Cardiac muscle cell (in vitro differentiated cells and primary cell): ENCODE measurements at regions not wholly inside any gene's neighbourhood (a gene's known extent, or its start where the extent isn't known, plus 50 kb on each side); places are given as distances from the start of the nearest gene placed in this dataset.

Experiments
- DNase-seq, 2 donors: peaks; one replicate each; pipeline versions ENCODE4 v3.0.0 to v3.0.0-alpha.2; 2010 to 2017; ENCODE audit warnings: low read depth in 1 of 2, low spot score in 1 of 2
- H3K27ac ChIP-seq: fragments of 200-600 bp; sonication (generic); 2 replicates; pipeline ENCODE4 v1.5.1; 2016
- H3K27me3 ChIP-seq: fragments of 200-600 bp; sonication (generic); 2 replicates; pipeline ENCODE4 v1.6.0; 2016; ENCODE audit warnings: control low read depth
- H3K36me3 ChIP-seq: fragments of 200-600 bp; sonication (generic); 2 replicates; pipeline ENCODE4 v1.5.1; 2016; ENCODE audit warnings: control low read depth
- H3K4me1 ChIP-seq: fragments of 200-600 bp; sonication (generic); 2 replicates; pipeline ENCODE4 v1.8.1; 2017; ENCODE audit warnings: low read depth, mild to moderate bottlenecking, mixed run types
- H3K4me3 ChIP-seq: fragments of 200-600 bp; sonication (generic); 2 replicates; pipeline ENCODE4 v1.5.1; 2016; ENCODE audit warnings: mild to moderate bottlenecking
- H3K9me3 ChIP-seq: fragments of 200-600 bp; sonication (generic); 2 replicates; pipeline ENCODE4 v1.5.1; 2017; ENCODE audit warnings: low read depth, mild to moderate bottlenecking, control low read depth
- TF ChIP-seq, protein P1 (sequence below): IDR thresholded peaks from 2 replicates; pipeline ENCODE4 v1.5.1; 2012; ENCODE audit warnings: low read depth, mild to moderate bottlenecking, low read length

DNA sequence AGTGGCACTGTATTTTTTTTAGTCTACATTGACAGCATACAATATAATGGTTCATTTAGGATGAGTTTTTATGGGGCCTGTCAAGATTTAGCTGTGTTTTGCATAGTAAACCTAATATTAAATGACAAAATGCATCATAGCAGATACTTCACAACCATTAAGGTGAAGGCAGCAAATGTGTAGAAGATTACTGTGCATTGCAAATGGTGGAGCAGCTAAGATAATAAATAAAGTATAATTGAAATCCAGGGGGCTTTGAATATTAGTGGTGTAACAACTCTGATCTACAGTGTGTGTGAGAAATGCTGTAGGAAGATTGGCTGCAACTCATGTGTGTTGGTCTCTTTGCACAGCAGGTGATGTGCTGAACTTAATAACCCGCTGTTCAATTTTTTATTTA, 801.9 kb upstream of the CITED2 start:
- H3K27me3 ChIP-seq = no peaks in the 10 kb centered on the region
- TF ChIP-seq, protein P1, sequence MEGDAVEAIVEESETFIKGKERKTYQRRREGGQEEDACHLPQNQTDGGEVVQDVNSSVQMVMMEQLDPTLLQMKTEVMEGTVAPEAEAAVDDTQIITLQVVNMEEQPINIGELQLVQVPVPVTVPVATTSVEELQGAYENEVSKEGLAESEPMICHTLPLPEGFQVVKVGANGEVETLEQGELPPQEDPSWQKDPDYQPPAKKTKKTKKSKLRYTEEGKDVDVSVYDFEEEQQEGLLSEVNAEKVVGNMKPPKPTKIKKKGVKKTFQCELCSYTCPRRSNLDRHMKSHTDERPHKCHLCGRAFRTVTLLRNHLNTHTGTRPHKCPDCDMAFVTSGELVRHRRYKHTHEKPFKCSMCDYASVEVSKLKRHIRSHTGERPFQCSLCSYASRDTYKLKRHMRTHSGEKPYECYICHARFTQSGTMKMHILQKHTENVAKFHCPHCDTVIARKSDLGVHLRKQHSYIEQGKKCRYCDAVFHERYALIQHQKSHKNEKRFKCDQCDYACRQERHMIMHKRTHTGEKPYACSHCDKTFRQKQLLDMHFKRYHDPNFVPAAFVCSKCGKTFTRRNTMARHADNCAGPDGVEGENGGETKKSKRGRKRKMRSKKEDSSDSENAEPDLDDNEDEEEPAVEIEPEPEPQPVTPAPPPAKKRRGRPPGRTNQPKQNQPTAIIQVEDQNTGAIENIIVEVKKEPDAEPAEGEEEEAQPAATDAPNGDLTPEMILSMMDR = no peak
- DNase-seq = no peak

DNA sequence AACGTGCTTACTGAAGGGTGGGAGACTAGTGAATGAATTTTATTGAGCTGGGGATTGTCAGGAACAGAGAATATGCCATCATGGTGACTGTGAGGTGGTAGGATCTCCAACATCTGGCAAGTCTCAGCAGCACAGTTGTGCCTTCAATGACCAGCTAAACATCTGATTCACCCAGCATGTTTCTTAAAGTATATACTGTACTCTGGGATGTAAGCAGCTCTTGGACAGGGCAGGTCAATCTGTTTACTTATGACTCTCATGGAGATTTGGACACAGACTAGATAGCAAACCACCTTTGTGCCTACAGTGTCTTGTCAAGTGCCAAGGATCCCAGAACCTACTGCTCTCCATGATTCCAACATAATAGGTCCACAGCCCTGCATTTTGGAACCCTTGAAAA, 801.0 kb upstream of the CITED2 start:
- TF ChIP-seq, protein P1 = no peak
- DNase-seq = no peak
- no peaks in the 10 kb centered on the region for H3K27me3 ChIP-seq
- no peaks in the 10 kb centered on the region for H3K9me3 ChIP-seq
- H3K4me1 ChIP-seq = no peaks in the 10 kb centered on the region
- H3K4me3 ChIP-seq = no peak overlapping the region
- H3K36me3 ChIP-seq = no peaks in the 10 kb centered on the region
- no peak overlapping the region for H3K27ac ChIP-seq

More for the DNA sequence above, 801.9 kb upstream of the CITED2 start:
- H3K4me1 ChIP-seq = no peaks in the 10 kb centered on the region
- no peaks in the 10 kb centered on the region for H3K9me3 ChIP-seq
- no peak overlapping the region for H3K27ac ChIP-seq
- no peaks in the 10 kb centered on the region for H3K36me3 ChIP-seq
- H3K4me3 ChIP-seq = no peak overlapping the region

DNA sequence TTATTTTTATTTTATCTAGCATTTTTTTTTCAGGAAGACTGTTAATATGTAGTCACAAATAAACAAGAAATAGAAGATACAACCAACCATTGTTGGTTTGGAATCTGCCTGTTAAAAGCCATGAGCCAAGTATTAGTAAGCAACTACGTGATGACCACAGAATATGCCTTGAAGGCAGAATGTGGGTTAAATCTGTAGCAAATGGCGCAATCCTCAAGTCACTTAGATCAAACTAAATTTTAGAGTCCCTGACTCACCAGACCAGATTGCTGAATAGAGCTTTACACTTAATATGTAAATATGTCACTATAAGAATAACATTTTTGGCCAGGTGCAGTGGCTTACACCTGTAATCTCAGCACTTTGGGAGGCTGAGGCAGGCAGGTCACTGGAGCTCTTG, 800.1 kb upstream of the CITED2 start:
- no peak overlapping the region for H3K27ac ChIP-seq
- no peaks in the 10 kb centered on the region for H3K4me1 ChIP-seq
- no peak overlapping the region for H3K4me3 ChIP-seq
- H3K36me3 ChIP-seq = no peaks in the 10 kb centered on the region
- TF ChIP-seq, protein P1 = no peak
- no peaks in the 10 kb centered on the region for H3K9me3 ChIP-seq
- peak in 1 of 2 donors; percentile 91 for DNase-seq
- H3K27me3 ChIP-seq = no peaks in the 10 kb centered on the region

DNA sequence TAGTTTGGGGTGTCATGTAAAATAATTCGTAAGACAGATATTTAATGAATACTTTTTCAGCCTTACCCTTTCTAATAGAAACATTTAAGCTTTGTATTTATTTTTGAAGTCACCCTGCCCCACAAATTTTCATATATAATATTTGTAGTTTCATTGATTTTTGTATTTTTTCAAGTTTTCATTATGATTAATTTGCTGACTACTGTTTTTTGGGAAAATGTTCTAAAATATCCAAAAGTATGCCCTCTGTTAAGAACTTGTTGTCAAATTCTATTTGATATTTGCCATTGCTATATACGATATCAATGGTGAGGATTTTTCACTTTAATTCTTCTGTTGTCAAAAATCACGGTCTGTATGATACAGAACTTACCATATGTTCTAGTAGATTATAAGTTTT, 793.9 kb upstream of the CITED2 start:
- no peak for DNase-seq
- Histone ChIP-seq H3K4me1 (no peaks in the 10 kb centered on the region), H3K27ac (no peak overlapping the region), H3K4me3 (no peak overlapping the region), H3K36me3 (no peaks in the 10 kb centered on the region), H3K27me3 (no peaks in the 10 kb centered on the region), H3K9me3 (no peaks in the 10 kb centered on the region)
- TF ChIP-seq, protein P1 = no peak

DNA sequence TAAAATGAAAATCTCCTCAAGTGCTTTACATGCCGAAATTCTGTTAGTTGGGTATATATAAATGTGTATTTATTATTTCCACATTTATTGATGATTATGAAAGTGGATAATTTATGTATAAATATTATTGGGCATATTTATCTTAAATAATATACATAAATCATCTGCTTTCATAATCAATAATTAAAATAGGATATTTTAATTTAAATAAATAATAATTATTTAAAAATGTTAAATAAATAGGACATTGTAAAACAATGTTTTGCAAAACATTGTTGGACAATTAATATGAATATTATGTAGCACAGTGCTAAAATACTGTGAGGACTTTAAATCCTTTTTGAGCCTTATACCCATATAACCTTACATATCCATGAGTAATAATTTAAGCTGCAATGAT, 786.5 kb upstream of the CITED2 start:
- H3K27me3 ChIP-seq = no peaks in the 10 kb centered on the region
- H3K27ac ChIP-seq = no peak overlapping the region
- H3K36me3 ChIP-seq = no peaks in the 10 kb centered on the region
- no peaks in the 10 kb centered on the region for H3K9me3 ChIP-seq
- no peaks in the 10 kb centered on the region for H3K4me1 ChIP-seq
- no peak for DNase-seq
- H3K4me3 ChIP-seq = no peak overlapping the region
- TF ChIP-seq, protein P1 = no peak

DNA sequence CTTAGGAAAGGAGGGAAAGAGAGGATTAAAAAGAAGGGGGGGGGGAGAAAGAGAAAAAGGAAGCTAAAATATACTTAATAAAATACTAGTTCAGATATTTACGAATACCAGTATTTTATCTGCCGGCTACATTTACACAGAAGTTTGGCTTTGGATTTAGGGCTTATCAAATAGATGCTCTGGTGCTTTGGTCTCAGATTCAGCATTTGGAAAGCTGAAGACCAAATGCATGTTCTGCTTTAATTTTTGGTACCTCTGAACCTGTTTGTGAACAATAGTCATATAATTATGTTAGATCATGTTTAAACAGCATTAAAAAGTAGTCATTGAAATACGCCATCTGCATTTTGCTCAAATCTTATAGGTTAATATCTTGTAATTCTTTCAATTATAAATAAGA, 786.0 kb upstream of the CITED2 start:
- no peaks in the 10 kb centered on the region for H3K9me3 ChIP-seq
- no peaks in the 10 kb centered on the region for H3K27me3 ChIP-seq
- no peak overlapping the region for H3K27ac ChIP-seq
- no peaks in the 10 kb centered on the region for H3K36me3 ChIP-seq
- no peaks in the 10 kb centered on the region for H3K4me1 ChIP-seq
- TF ChIP-seq, protein P1 = no peak
- H3K4me3 ChIP-seq = no peak overlapping the region
- DNase-seq = no peak
